GM21825 (cell line): ENCODE measurements at regions not wholly inside any gene's neighbourhood (a gene's known extent, or its start where the extent isn't known, plus 50 kb on each side); places are given as distances from the start of the nearest gene placed in this dataset.
A peak's percentile ranks its signal among the peaks of the same experiment; 100 is the strongest.
"Not testable (repeated sequence)": the region's sequence is repeated elsewhere in the genome, so short reads cannot be mapped to it uniquely, and the experiment has no call there.

Source experiments
- ATAC-seq: cut with Tn5 transposase; IDR thresholded peaks from one replicate; pipeline ENCODE4 v1.9.1; 2021; ENCODE audit warnings: mild to moderate bottlenecking, moderate library complexity; ENCODE audit not compliant: unreplicated experiment

GRCh38 chr6:154625721-154626120 lies 107.5 kb upstream of the SCAF8 start:
- ATAC-seq = no peak

DNA sequence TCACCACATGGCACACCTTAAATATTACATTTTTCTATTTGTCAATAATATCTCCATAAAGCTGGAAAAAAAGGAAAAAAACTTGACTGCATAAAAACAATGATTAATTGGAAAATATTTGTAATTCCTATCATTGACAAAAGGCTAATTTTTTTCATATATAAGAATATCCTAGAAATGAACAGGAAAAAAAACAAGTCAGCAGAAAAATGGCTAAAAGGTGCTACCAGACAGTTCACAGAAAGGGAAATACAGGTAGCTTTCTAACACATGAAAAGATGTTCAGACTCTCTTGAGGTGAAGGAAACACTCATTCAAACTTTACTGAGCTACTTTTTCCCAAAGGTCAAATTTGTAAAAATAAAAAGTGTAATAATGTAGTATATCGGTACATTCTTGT lies 104.1 kb upstream of the SCAF8 start:
- no peak for ATAC-seq

- no peak for ATAC-seq
Observed at GRCh38 chr6:154632119-154632518, 101.1 kb upstream of the SCAF8 start.

GRCh38 chr6:154637392-154637791 lies 95.8 kb upstream of the SCAF8 start:
- ATAC-seq = no peak

- ATAC-seq = no peak
Observed at GRCh38 chr6:154638369-154638768, 94.8 kb upstream of the SCAF8 start.

- ATAC-seq = not testable (repeated sequence)
Observed at GRCh38 chr6:154639196-154639595, 94.0 kb upstream of the SCAF8 start.

DNA sequence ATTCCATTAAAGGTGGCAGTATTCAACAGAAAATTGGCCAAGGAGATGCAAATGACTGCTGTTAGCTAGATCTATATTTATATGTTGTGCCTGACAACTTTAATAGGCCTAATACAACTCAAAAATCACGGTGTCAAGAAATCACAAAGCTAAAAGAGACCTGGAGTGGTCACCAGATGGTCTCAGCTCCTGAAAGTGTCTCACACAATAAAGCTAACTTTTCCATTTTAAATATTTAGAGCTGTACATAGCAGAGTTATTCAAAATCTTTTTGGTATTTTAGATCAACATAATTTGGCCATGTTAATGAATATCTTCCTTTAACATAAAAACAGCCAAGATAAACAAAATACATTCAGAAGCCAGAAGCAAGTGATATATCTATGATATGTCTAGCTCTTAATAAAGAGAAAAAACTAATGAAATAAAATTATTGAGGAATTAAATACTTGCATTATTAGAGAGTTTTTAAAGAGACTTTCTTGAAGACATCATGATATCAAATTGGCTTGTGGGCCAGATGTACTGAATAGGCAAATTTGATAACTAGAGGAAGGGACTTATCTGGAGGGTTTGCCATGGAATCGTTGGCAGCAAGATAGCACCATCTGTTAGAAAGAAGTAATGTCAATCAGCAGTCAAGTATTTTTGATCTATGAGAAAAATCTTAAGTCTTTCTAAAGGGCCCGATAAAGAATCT lies 84.9 kb upstream of the SCAF8 start:
- no peak for ATAC-seq

DNA sequence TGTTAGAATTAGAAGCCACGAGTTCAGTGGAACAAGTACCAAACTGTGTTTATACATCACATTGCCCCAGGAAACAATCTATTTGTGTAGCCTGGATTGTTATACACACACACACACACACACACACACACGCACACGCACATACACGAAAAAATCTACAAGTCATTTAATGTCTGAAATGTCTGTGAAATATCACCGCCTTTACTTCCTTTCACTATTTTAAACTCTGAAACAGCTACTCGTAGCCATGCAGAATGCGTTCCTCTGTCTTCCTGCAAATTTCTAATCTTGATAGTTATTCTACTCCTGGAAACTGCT lies 84.4 kb upstream of the SCAF8 start:
- no peak for ATAC-seq

- no peak for ATAC-seq
Observed at GRCh38 chr6:154649721-154650120, 83.5 kb upstream of the SCAF8 start.

DNA sequence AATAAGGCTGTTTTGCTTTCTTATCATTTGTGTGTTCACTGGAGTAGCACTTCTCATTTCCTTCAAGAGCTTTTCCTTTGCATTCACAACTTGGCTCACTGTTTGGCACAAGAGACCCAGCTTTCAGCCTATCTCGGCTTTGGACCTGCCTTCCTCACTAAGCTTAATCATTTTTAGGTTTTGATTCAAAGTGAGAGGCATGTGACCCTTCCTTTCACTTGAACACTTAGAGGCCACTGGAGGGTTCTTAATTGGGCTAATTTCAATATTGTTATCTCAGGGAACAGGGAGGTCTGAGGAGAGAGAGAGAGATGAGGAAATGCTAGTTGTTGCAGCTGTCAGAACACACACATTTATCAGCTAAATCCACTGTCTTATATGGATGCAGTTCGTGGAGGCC lies 82.9 kb upstream of the SCAF8 start:
- no peak for ATAC-seq

GRCh38 chr6:154651656-154652055 lies 81.6 kb upstream of the SCAF8 start:
- ATAC-seq = no peak

DNA sequence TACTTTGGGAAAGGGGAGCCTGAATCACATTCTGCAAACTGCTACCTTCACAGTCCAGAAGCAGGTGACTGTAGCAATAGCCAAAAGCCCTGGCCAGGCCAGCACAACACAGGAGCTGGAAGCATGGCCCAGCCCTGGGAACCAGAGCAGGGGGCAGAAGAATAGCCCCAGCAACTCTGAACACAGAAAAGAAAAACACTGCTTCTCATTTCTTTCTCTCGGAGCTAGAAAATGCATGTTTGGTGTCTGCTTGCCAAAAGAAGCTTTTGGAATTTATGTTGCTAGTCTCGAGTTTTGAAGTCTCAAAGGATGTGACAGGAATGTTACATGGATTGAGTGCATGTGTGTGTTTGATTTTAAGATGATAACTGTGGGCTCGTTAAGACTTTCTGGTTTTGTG lies 79.8 kb upstream of the SCAF8 start:
- ATAC-seq = no peak

GRCh38 chr6:154653853-154654252 lies 79.4 kb upstream of the SCAF8 start:
- ATAC-seq = no peak

- no peak for ATAC-seq
Observed at GRCh38 chr6:154656660-154657059, 76.6 kb upstream of the SCAF8 start.

DNA sequence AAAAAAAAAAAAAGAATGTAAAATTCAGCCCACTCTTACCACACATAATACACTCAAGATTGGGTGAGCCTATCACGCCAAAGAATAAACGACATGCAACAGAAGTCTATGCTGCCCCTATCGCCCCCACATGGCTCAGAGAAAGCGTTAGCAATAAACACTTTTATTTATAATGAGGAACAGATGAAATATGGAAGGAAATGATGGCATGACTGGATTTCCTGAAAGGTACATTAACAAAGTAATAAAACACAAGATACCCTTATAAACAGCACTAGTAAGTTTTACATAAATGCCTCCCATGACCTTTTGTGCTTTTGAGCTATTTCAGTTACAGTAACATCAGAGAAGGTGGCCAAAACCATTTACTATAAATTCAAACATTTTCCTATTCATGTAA lies 71.4 kb upstream of the SCAF8 start:
- no peak for ATAC-seq

DNA sequence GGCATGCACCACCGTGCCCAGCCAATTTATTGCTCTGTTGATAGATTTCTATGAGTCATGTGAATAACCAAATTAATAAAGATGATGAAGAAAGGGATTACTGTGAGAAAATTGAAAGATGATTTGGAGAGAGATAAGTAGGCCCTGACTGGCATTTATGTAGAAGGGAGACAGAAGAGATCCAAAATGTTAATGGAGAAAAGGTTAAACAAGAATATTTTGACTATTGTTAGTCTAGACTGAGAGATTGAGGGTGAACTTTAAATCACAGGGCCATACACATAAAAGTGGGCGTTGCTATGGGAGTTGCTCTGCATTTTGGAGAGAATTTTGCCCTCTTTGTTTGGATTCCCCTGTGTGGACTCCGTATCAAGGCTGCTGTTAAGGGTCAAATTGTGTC lies 68.9 kb upstream of the SCAF8 start:
- no peak for ATAC-seq

DNA sequence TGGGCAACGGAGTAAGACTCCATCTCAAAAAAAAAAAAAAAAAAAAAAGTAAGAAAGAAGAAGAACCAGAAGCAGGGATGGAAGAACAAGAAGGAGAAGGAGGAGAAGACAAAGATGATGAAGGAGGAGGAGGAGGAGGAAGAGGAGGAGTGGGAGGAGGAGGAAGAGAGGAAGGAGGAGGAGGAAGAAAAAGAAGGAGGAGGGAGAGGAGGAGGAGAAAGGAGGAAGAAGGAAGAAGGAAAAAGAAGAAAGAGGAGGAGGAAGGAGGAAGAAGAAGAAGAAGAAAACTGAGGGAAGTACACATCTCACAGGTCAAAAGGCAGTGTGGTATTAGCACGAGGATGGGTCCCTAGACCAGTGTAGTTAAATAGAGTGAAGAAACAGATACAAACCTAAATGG lies 65.1 kb upstream of the SCAF8 start:
- no peak for ATAC-seq

GRCh38 chr6:154672086-154672485 lies 61.1 kb upstream of the SCAF8 start:
- no peak for ATAC-seq

DNA sequence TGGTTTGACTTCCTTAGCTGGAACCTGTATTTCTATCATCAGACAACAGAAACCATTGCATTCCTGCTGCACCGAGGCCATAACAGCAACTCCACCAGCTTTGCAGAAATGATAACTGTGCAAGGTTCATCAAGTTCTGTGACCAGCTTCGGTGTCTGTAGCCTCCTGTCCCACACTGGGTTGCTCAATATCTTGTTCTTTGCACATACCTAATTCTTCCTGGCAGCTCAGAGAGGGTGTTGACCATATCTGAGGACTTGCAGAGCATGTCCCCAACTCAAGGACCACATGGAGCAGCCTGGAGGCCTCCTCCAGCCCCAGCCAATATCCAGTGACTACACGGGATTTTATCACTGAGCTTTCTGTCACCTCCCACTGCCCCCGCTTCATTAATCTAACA lies 59.3 kb upstream of the SCAF8 start:
- ATAC-seq = no peak

GRCh38 chr6:154675602-154676088 lies 57.6 kb upstream of the SCAF8 start:
- ATAC-seq = peak; percentile 100

DNA sequence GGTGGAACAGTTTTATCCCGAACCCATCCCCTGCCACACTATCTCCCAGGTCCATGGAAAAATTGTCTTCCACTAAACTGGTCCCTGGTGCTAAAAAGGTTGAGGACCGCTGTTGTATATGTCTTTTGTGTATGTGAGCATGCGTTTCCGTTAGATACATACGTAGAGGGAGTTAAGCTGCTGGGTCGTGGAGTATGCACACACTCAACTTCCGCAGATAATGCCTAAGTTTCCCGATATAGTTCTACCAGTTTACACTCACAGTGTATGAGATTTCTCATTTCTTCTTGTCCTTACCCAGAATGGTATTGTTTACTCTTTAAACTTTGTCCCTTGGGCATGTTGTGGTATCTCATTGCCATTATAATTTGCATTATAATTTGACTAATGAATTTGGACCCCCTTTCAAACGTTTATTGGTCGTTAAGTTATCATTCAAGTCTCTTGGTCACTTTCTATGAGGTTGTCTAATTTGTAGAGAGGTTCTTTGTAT lies 50.5 kb upstream of the SCAF8 start:
- ATAC-seq = no peak
